Epithelial cell of prostate (primary cell): ENCODE measurements at regions not wholly inside any gene's neighbourhood (a gene's known extent, or its start where the extent isn't known, plus 50 kb on each side); places are given as distances from the start of the nearest gene placed in this dataset.
"Not testable (repeated sequence)": the region's sequence is repeated elsewhere in the genome, so short reads cannot be mapped to it uniquely, and the experiment has no call there.

ENCODE experiments used
- DNase-seq: peaks from one replicate; pipeline ENCODE4 v3.0.0-alpha.2; 2011; ENCODE audit warnings: low read depth, low spot score
- H3K27ac ChIP-seq: fragments of 450-650 bp; 2 replicates; pipeline ENCODE4 v1.5.1; 2017; ENCODE audit warnings: mild to moderate bottlenecking

- no peak overlapping the region for H3K27ac ChIP-seq
- DNase-seq, result no peak
Measured at GRCh38 chr16:48958681-48959080, 323.0 kb downstream of the CBLN1 start.

GRCh38 chr16:48956620-48957019, 325.0 kb downstream of the CBLN1 start:
- no peak for DNase-seq
- H3K27ac ChIP-seq, result no peak overlapping the region

GRCh38 chr16:48955837-48956236, 325.8 kb downstream of the CBLN1 start:
- H3K27ac ChIP-seq, result no peak overlapping the region
- no peak for DNase-seq

- DNase-seq, H3K27ac ChIP-seq: not testable (repeated sequence)
Measured at GRCh38 chr16:48951621-48952125, 330.0 kb downstream of the CBLN1 start.

GRCh38 chr16:48950184-48950583, 331.5 kb downstream of the CBLN1 start:
- H3K27ac ChIP-seq, result no peak overlapping the region
- DNase-seq, result no peak

- no peak for DNase-seq
- no peak overlapping the region for H3K27ac ChIP-seq
Measured at GRCh38 chr16:48949636-48950035, 332.0 kb downstream of the CBLN1 start.

- no peak for DNase-seq
- H3K27ac ChIP-seq, result no peak overlapping the region
Measured at GRCh38 chr16:48948911-48949310, 332.7 kb downstream of the CBLN1 start.

GRCh38 chr16:48947371-48947713, 334.3 kb downstream of the CBLN1 start:
- H3K27ac ChIP-seq, result no peak overlapping the region
- no peak for DNase-seq

- DNase-seq, result no peak
- no peak overlapping the region for H3K27ac ChIP-seq
Measured at GRCh38 chr16:48946686-48947370, 334.8 kb downstream of the CBLN1 start.

GRCh38 chr16:48942996-48943395, 333.0 kb upstream of the N4BP1 start:
- DNase-seq, result no peak
- H3K27ac ChIP-seq, result no peak overlapping the region

- H3K27ac ChIP-seq, result no peak overlapping the region
- DNase-seq, result no peak
Measured at GRCh38 chr16:48936811-48937210, 326.8 kb upstream of the N4BP1 start.

GRCh38 chr16:48932216-48932855, 322.4 kb upstream of the N4BP1 start:
- H3K27ac ChIP-seq, result no peak overlapping the region
- no peak for DNase-seq

- no peak for DNase-seq
- H3K27ac ChIP-seq, result no peak overlapping the region
Measured at GRCh38 chr16:48930951-48931553, 321.1 kb upstream of the N4BP1 start.

GRCh38 chr16:48919791-48920190, 309.8 kb upstream of the N4BP1 start:
- no peak overlapping the region for H3K27ac ChIP-seq
- DNase-seq, result no peak

- peak overlapping the region; percentile 54 for H3K27ac ChIP-seq
- peak; percentile 36 for DNase-seq
Measured at GRCh38 chr16:48918520-48919258, 308.7 kb upstream of the N4BP1 start.

- DNase-seq, result no peak
- no peak overlapping the region for H3K27ac ChIP-seq
Measured at GRCh38 chr16:48916566-48916965, 306.6 kb upstream of the N4BP1 start.

GRCh38 chr16:48914070-48914469, 304.1 kb upstream of the N4BP1 start:
- H3K27ac ChIP-seq, result no peak overlapping the region
- DNase-seq, result no peak

- H3K27ac ChIP-seq, result no peak overlapping the region
- DNase-seq, result no peak
Measured at GRCh38 chr16:48913384-48913783, 303.4 kb upstream of the N4BP1 start.

- DNase-seq, result no peak
- no peak overlapping the region for H3K27ac ChIP-seq
Measured at GRCh38 chr16:48912360-48912759, 302.4 kb upstream of the N4BP1 start.

GRCh38 chr16:48911700-48912099, 301.7 kb upstream of the N4BP1 start:
- H3K27ac ChIP-seq, result no peak overlapping the region
- no peak for DNase-seq

- H3K27ac ChIP-seq, result no peak overlapping the region
- DNase-seq, result no peak
Measured at GRCh38 chr16:48910214-48910613, 300.2 kb upstream of the N4BP1 start.
